Hepatocyte (in vitro differentiated cells): ENCODE measurements at regions not wholly inside any gene's neighbourhood (a gene's known extent, or its start where the extent isn't known, plus 50 kb on each side); places are given as distances from the start of the nearest gene placed in this dataset.

Source experiments
- DNase-seq: peaks from one replicate; pipeline ENCODE4 v3.0.0-alpha.2; 2016; ENCODE audit warnings: low spot score
- H2AFZ ChIP-seq: fragments of 200-600 bp; sonication (generic); 2 replicates; pipeline ENCODE4 v1.6.0; 2016; ENCODE audit warnings: antibody characterized with exemption, mild to moderate bottlenecking
- H3K27ac ChIP-seq: fragments of 200-600 bp; sonication (generic); 2 replicates; pipeline ENCODE4 v1.5.1; 2016; ENCODE audit warnings: mild to moderate bottlenecking
- H3K27me3 ChIP-seq: fragments of 200-600 bp; sonication (generic); 2 replicates; pipeline ENCODE4 v1.6.1; 2016
- H3K36me3 ChIP-seq: fragments of 200-600 bp; sonication (generic); replicated peaks from 2 replicates; pipeline ENCODE4 v1.5.1; 2016; ENCODE audit warnings: low read depth; ENCODE audit not compliant: insufficient read depth
- H3K4me1 ChIP-seq: fragments of 200-600 bp; sonication (generic); 2 replicates; pipeline ENCODE4 v1.5.1; 2016; ENCODE audit warnings: mild to moderate bottlenecking, moderate library complexity; ENCODE audit not compliant: insufficient read depth
- H3K4me2 ChIP-seq: fragments of 200-600 bp; sonication (generic); 2 replicates; pipeline ENCODE4 v1.6.0; 2016
- H3K4me3 ChIP-seq: fragments of 200-600 bp; sonication (generic); 2 replicates; pipeline ENCODE4 v1.5.1; 2016; ENCODE audit warnings: mild to moderate bottlenecking
- H3K79me2 ChIP-seq: fragments of 200-600 bp; sonication (generic); 2 replicates; pipeline ENCODE4 v1.6.0; 2017; ENCODE audit warnings: mild to moderate bottlenecking
- H3K9me2 ChIP-seq: fragments of 200-600 bp; sonication (generic); replicated peaks from 2 replicates; pipeline ENCODE4 v1.6.0; 2017; ENCODE audit warnings: mild to moderate bottlenecking; ENCODE audit not compliant: insufficient read depth
- H3K9me3 ChIP-seq: fragments of 200-600 bp; sonication (generic); 2 replicates; pipeline ENCODE4 v1.5.1; 2016; ENCODE audit warnings: low read depth, mild to moderate bottlenecking
- H4K20me1 ChIP-seq: fragments of 200-600 bp; sonication (generic); 2 replicates; pipeline ENCODE4 v1.6.0; 2016; ENCODE audit warnings: mild to moderate bottlenecking; ENCODE audit not compliant: insufficient read depth, poor library complexity, severe bottlenecking
- EZH2 ChIP-seq: fragments of 200-600 bp; sonication (generic); IDR thresholded peaks from 2 replicates; pipeline ENCODE4 v1.6.1; 2016; ENCODE audit warnings: antibody characterized with exemption, mild to moderate bottlenecking, borderline replicate concordance
- EZH2phosphoT487 ChIP-seq: fragments of 200-600 bp; sonication (generic); IDR thresholded peaks from one replicate; pipeline ENCODE4 v1.6.1; 2018; ENCODE audit warnings: antibody characterized with exemption, mild to moderate bottlenecking, low read depth, moderate library complexity; ENCODE audit not compliant: unreplicated experiment, severe bottlenecking
- WGBS: methylation state at CpG from one replicate; pipeline ENCODE4 v1.1.6; 2016; ENCODE audit warnings: low lambda C conversion rate; ENCODE audit errors: missing lambda C conversion rate; 5-methylcytosine and 5-hydroxymethylcytosine counted together
- TF ChIP-seq, protein P1 (sequence below): fragments of 200-600 bp; sonication (generic); IDR thresholded peaks from 2 replicates; pipeline ENCODE4 v1.5.1; 2016; ENCODE audit warnings: antibody characterized with exemption, mild to moderate bottlenecking; ENCODE audit not compliant: poor library complexity

DNA sequence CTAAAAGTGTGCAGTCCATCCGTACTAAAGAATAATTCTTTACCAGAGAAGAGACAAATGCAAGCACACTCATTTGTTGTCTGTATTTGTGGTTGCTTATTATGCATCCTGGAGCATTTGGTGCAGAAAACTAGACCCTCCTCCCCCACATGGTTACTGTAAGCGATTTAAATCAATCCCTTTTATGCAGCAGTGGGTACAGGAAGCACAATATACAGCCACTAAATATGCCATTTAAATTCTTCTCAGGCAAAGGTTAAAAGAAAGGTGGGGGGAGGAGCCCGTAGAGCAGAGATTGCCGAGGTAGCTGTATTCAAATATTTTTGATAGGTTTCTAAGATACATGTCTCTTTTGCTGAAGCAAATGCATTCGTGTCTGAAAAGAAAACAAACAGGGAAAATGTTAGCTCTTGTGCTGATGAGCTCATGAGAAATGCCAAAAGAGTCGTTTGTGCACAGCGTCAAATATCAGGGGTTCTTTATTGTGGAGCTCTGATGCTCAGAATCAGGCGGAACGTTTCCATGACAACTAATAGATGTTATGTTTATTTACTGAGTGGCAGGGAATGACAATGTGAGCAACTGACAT is 131.3 kb upstream of the NPVF start:
- Histone ChIP-seq H4K20me1 (no peaks in the 10 kb centered on the region), H3K9me3 (no peaks in the 10 kb centered on the region), H3K27ac (peak overlapping the region; percentile 2), H3K27me3 (peaks cover 5% of the 10 kb centered on the region), H3K4me3 (no peak overlapping the region), H3K9me2 (no peaks in the 10 kb centered on the region), H3K36me3 (no peaks in the 10 kb centered on the region), H2AFZ (peak overlapping the region; percentile 19), H3K4me2 (peak overlapping the region; percentile 48), H3K4me1 (peaks cover 5% of the 10 kb centered on the region), H3K79me2 (no peaks in the 10 kb centered on the region)
- 30% methylated on average over 9 of the region's 9 CpGs for WGBS
- DNase-seq: peak; percentile 43
- TF ChIP-seq, protein P1, sequence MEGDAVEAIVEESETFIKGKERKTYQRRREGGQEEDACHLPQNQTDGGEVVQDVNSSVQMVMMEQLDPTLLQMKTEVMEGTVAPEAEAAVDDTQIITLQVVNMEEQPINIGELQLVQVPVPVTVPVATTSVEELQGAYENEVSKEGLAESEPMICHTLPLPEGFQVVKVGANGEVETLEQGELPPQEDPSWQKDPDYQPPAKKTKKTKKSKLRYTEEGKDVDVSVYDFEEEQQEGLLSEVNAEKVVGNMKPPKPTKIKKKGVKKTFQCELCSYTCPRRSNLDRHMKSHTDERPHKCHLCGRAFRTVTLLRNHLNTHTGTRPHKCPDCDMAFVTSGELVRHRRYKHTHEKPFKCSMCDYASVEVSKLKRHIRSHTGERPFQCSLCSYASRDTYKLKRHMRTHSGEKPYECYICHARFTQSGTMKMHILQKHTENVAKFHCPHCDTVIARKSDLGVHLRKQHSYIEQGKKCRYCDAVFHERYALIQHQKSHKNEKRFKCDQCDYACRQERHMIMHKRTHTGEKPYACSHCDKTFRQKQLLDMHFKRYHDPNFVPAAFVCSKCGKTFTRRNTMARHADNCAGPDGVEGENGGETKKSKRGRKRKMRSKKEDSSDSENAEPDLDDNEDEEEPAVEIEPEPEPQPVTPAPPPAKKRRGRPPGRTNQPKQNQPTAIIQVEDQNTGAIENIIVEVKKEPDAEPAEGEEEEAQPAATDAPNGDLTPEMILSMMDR: no peak
- no peak for TF ChIP-seq EZH2phosphoT487
- no peak for TF ChIP-seq EZH2

GRCh38 chr7:25360451-25360850 is 132.2 kb upstream of the NPVF start:
- TF ChIP-seq EZH2phosphoT487 (no peak), EZH2 (no peak)
- TF ChIP-seq, protein P1: no peak
- H3K36me3 ChIP-seq: no peaks in the 10 kb centered on the region
- H3K9me3 ChIP-seq: no peaks in the 10 kb centered on the region
- H4K20me1 ChIP-seq: no peaks in the 10 kb centered on the region
- H3K4me2 ChIP-seq: no peak overlapping the region
- peaks cover 5% of the 10 kb centered on the region for H3K4me1 ChIP-seq
- no peak overlapping the region for H3K4me3 ChIP-seq
- 31% methylated on average over 2 of the region's 2 CpGs for WGBS
- no peaks in the 10 kb centered on the region for H3K9me2 ChIP-seq
- peak; percentile 27 for DNase-seq
- peaks cover 5% of the 10 kb centered on the region for H3K27me3 ChIP-seq
- no peak overlapping the region for H2AFZ ChIP-seq
- peak overlapping the region; percentile 17 for H3K27ac ChIP-seq
- H3K79me2 ChIP-seq: no peaks in the 10 kb centered on the region

DNA sequence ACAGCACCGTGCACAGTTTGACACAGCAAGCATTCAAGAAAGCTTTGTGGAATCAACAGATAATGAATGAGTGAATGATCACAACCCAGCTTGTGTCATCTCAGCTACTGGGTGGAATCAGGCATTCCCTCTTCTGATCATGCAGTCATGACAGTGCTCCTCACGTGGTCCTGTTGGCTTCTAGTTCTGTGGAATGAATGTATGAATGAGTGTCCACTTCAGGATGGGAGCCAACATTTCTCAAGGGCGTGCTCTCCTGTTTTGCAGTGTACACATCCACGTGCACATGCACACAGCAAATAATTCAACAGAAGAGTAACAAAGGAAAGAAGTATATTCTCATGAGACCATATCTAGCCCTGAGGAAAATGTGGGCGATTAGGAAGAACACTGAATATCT is 133.1 kb upstream of the NPVF start:
- peaks cover 5% of the 10 kb centered on the region for H3K27me3 ChIP-seq
- TF ChIP-seq EZH2: no peak
- TF ChIP-seq, protein P1: no peak
- TF ChIP-seq EZH2phosphoT487: no peak

More for the DNA sequence above, 133.1 kb upstream of the NPVF start:
- H3K9me2 ChIP-seq: no peaks in the 10 kb centered on the region
- H2AFZ ChIP-seq: no peak overlapping the region
- no peak for DNase-seq
- no peak overlapping the region for H3K4me2 ChIP-seq
- no peak overlapping the region for H3K4me3 ChIP-seq
- H3K27ac ChIP-seq: no peak overlapping the region
- peaks cover 5% of the 10 kb centered on the region for H3K4me1 ChIP-seq
- no peaks in the 10 kb centered on the region for H3K36me3 ChIP-seq
- H3K79me2 ChIP-seq: no peaks in the 10 kb centered on the region
- H3K9me3 ChIP-seq: no peaks in the 10 kb centered on the region
- WGBS: 97% methylated on average over 5 of the region's 5 CpGs
- no peaks in the 10 kb centered on the region for H4K20me1 ChIP-seq
